LNCaP clone FGC (cell line): ENCODE measurements at regions not wholly inside any gene's neighbourhood (a gene's known extent, or its start where the extent isn't known, plus 50 kb on each side); places are given as distances from the start of the nearest gene placed in this dataset.

Source experiments
- DNase-seq: peaks from one replicate; pipeline ENCODE4 v3.0.0-alpha.2; 2011; ENCODE audit warnings: low read depth
- H3K4me3 ChIP-seq: 2 replicates; pipeline ENCODE4 v1.5.1; 2011; ENCODE audit warnings: mild to moderate bottlenecking, low read depth, low read length, control low read depth
- TF ChIP-seq, protein P1 (sequence below): IDR thresholded peaks from 2 replicates; pipeline ENCODE4 v1.5.1; 2012; ENCODE audit warnings: mild to moderate bottlenecking; ENCODE audit not compliant: control insufficient read depth, insufficient read depth; ENCODE audit errors: extremely low read depth

DNA sequence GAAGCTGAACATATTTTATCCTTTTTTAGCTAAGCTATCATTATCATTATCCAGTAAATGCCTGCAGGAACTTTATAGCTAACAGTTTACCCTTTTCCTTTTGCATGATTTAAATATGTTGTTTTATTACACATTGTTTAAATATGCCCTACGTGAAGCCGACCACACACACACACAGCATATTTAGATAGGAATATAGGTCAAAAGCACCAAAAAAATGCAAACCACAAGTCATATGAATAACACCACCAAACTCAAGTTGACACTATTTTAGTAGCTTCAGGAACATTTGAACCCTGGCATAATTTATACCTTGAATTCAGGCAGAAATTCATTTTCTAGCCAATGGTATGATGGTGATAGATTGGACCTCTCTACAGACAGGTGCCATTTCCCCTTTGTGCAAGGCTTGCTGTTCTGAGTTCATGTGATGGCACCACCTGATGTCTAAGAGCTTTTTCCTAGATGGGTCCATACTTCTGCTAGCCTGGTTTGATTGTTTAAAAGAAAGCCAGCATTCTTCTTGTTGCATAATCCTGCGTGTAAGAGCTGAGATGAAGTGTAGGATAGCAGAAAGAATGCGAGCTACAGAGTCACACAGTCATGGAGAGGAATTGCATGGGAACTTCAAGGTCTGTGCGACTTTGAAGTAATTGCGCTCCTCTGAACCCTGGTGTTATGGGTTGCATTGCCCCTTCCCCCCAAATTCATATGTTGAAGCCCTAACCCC is 454.8 kb upstream of the SOX5 start:
- no peak for DNase-seq
- H3K4me3 ChIP-seq: no peak overlapping the region
- TF ChIP-seq, protein P1, sequence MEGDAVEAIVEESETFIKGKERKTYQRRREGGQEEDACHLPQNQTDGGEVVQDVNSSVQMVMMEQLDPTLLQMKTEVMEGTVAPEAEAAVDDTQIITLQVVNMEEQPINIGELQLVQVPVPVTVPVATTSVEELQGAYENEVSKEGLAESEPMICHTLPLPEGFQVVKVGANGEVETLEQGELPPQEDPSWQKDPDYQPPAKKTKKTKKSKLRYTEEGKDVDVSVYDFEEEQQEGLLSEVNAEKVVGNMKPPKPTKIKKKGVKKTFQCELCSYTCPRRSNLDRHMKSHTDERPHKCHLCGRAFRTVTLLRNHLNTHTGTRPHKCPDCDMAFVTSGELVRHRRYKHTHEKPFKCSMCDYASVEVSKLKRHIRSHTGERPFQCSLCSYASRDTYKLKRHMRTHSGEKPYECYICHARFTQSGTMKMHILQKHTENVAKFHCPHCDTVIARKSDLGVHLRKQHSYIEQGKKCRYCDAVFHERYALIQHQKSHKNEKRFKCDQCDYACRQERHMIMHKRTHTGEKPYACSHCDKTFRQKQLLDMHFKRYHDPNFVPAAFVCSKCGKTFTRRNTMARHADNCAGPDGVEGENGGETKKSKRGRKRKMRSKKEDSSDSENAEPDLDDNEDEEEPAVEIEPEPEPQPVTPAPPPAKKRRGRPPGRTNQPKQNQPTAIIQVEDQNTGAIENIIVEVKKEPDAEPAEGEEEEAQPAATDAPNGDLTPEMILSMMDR: no peak

DNA sequence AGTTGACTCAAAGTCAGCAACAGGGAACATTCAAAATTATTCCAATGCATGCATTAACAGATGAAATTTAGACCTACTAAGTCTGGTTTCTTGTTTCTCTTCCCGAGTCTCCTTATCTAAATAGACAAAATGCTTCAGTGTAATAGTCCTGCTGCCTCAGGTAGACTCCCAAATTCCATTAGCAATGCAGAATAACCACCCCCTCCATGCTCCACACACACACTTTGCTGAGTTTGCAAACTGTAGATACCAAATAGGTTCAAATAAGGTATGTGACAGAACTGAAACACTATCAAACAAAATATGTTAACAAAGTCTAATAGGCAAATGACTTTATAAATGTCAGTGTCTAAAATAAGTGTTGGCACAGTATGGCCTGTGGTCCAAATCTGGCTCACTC is 451.1 kb upstream of the SOX5 start:
- DNase-seq: no peak
- TF ChIP-seq, protein P1: no peak
- H3K4me3 ChIP-seq: no peak overlapping the region

DNA sequence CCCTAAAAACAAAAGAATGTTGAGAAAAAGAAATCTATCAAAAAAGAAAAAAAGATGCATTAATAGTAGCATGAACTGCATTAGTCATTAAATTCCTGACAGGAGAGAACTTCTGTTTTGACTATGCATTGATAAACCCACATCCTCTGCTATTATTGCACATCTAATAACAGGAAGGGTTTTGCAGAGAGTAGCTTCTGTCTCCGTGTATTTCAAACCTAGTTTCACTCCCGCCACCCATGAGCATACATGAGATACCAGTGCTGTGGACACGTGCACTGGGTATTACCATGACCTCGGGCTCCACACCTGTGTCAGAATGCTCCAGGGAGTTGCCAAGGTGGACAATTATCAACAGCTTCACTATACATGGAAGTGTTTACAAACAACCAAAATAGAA is 449.1 kb upstream of the SOX5 start:
- TF ChIP-seq, protein P1: no peak
- no peak overlapping the region for H3K4me3 ChIP-seq
- DNase-seq: no peak

DNA sequence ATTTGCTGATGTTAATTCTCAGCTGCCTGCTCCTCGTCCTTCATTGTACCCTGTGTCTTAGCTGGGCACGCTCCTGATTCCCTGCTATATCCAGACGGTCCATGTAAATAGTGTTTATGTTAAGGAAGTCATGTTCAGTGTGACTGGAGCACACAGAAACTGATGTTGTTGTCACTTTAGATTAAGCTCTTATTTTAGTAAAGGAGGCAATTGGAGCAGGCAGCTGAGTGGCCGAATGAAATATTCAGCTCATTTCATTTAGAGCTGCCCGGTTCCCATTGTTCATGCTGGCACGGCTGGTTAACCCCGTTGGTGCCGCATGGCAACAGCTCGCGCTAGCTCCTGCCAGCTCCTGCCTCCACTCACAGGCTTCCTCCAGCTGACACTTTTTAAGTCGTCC is 446.8 kb upstream of the SOX5 start:
- TF ChIP-seq, protein P1: no peak

DNA sequence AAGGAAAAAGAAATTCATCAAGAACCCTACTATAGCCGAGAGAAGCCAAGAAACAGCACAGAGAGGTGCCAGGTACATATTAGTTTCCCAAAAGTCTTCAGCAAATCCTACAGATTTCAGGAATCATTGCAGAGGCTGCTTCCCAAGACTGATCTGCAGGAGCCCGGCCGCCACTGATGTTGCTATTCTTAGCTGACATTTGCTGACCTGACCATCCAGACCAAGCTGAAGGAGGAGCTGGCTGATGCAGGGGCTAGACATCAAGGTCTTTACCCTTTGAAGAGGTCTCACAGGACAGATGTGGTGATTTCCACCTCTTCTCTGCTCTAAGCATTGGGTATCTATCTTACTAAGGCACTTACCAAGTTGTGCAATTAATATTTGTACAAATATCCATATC is 444.8 kb upstream of the SOX5 start:
- no peak overlapping the region for H3K4me3 ChIP-seq
- TF ChIP-seq, protein P1: no peak
- no peak for DNase-seq

More for the DNA sequence above, 446.8 kb upstream of the SOX5 start:
- H3K4me3 ChIP-seq: no peak overlapping the region
- DNase-seq: no peak

DNA sequence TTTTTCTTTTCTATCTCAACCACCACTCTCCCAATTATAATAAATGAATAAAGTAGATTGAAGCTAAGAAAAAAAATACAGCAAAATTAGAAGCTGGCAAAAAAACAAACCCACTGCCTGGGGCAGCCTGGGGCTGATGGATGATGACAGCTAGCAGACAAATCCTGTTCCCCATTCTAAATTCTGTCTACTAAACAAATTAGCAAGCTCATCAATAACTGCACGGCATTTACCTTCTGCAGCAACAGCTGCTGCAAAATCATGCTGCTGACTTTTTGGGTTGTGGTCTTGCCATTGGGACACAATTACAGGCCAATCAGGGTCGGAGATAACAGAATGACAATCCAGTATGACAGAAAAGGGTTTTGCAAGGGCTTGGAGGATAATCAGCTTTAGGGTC is 443.6 kb upstream of the SOX5 start:
- no peak overlapping the region for H3K4me3 ChIP-seq
- TF ChIP-seq, protein P1: no peak
- no peak for DNase-seq

DNA sequence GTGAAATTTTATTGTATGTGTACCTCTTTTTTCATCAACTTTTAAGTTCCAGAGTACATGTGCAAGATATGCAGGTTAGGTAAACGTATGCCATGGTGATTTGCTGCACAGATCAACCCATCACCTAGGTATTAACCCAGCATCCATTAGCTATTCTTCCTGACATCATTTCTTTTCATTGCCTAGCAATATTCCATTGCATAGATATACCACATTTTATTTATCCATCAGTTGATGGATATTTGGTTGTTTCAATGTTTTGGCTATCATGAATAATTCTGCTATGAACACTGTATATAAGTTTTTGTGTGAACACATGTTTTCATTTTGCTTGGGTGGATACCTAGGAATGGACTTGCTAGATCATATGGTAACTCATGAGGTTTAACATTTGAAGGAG is 439.9 kb upstream of the SOX5 start:
- no peak for DNase-seq
- TF ChIP-seq, protein P1: no peak
- no peak overlapping the region for H3K4me3 ChIP-seq
